Tibial nerve (tissue), 4 donors: ENCODE measurements at regions not wholly inside any gene's neighbourhood (a gene's known extent, or its start where the extent isn't known, plus 50 kb on each side); places are given as distances from the start of the nearest gene placed in this dataset.
"Not testable (repeated sequence)": the region's sequence is repeated elsewhere in the genome, so short reads cannot be mapped to it uniquely, and the experiment has no call there.

Experiments
- DNase-seq, 2 donors: peaks; one replicate each; pipeline ENCODE4 v3.0.0-alpha.2; 2019; ENCODE audit warnings: low spot score in 2 of 2
- H3K27ac ChIP-seq, 4 donors: fragments of 200-600 bp; sonication (generic) in 3 of 4; one replicate each; pipeline ENCODE4 v1.5.1; 2017 to 2019; ENCODE audit warnings: mild to moderate bottlenecking in 1 of 4
- H3K27me3 ChIP-seq, 2 donors: fragments of 200-600 bp; sonication (generic) in 1 of 2; one replicate each; pipeline versions ENCODE4 v1.5.1 to v1.6.0; 2017 to 2019
- H3K36me3 ChIP-seq, 3 donors: fragments of 200-600 bp; sonication (generic); one replicate each; pipeline ENCODE4 v1.5.1; 2018 to 2019
- H3K4me1 ChIP-seq, 4 donors: fragments of 200-600 bp; sonication (generic) in 3 of 4; one replicate each; pipeline ENCODE4 v1.5.1; 2017 to 2019
- H3K4me3 ChIP-seq, 4 donors: fragments of 200-600 bp; sonication (generic) in 3 of 4; one replicate each; pipeline ENCODE4 v1.5.1; 2017 to 2019; ENCODE audit warnings: mild to moderate bottlenecking in 1 of 4, moderate library complexity in 1 of 4
- H3K9me3 ChIP-seq, 4 donors: fragments of 200-600 bp; sonication (generic) in 3 of 4; one replicate each; pipeline ENCODE4 v1.5.1; 2017 to 2019
- CTCF ChIP-seq, 5 experiments: fragments of 200-600 bp in 3 of 5; fragments of 450-650 bp in 2 of 5; sonication (generic) in 3 of 5; IDR thresholded peaks; one replicate each; pipeline ENCODE4 v1.5.1; 2016 to 2019; ENCODE audit warnings: antibody characterized with exemption in 5 of 5, mild to moderate bottlenecking in 3 of 5, moderate library complexity in 2 of 5
- EP300 ChIP-seq, 2 donors: sonication (generic); formaldehyde crosslinking; IDR thresholded peaks; one replicate each; pipeline ENCODE4 v1.6.1; 2017; ENCODE audit warnings: antibody characterized with exemption in 2 of 2, mild to moderate bottlenecking in 1 of 2
- POLR2A ChIP-seq, 2 donors: fragments of 450-650 bp; IDR thresholded peaks; one replicate each; pipeline ENCODE4 v1.6.1; 2017; ENCODE audit warnings: antibody characterized with exemption in 2 of 2, mild to moderate bottlenecking in 2 of 2, moderate library complexity in 2 of 2
- WGBS, 2 donors: methylation state at CpG; one replicate each; pipeline ENCODE4 v1.1.5; 2018; 5-methylcytosine and 5-hydroxymethylcytosine counted together

- WGBS, 2 donors, result 67 to 73% methylated on average over 7 of the region's 7 CpGs
- no peak for DNase-seq
Measured at GRCh38 chr13:22839603-22840530, 340.9 kb upstream of the SGCG start.

GRCh38 chr13:22846551-22846950, 334.2 kb upstream of the SGCG start:
- no peak overlapping the region for H3K4me3 ChIP-seq
- TF ChIP-seq EP300 (IDR thresholded peaks at IDR 0.05) (no peak), POLR2A (IDR thresholded peaks at IDR 0.05) (no peak), CTCF (IDR thresholded peaks at IDR 0.05) (no peak)
- 31 to 36% methylated on average over 2 of the region's 2 CpGs for WGBS, 2 donors
- no peak overlapping the region for H3K27ac ChIP-seq
- no peak for DNase-seq
- H3K27me3 ChIP-seq, result no peaks in the 10 kb centered on the region
- no peaks in the 10 kb centered on the region for H3K36me3 ChIP-seq
- H3K9me3 ChIP-seq, result no peaks in the 10 kb centered on the region
- no peaks in the 10 kb centered on the region for H3K4me1 ChIP-seq

More at GRCh38 chr13:22839603-22840530, 340.9 kb upstream of the SGCG start:
- Histone ChIP-seq H3K27ac (no peak overlapping the region), H3K9me3 (no peaks in the 10 kb centered on the region), H3K36me3 (no peaks in the 10 kb centered on the region), H3K27me3 (no peaks in the 10 kb centered on the region), H3K4me1 (peaks cover 0 to 7% (median 0%) of the 10 kb centered on the region in 4 donors), H3K4me3 (no peak overlapping the region)
- TF ChIP-seq CTCF (IDR thresholded peaks at IDR 0.05) (no peak), POLR2A (IDR thresholded peaks at IDR 0.05) (no peak), EP300 (IDR thresholded peaks at IDR 0.05) (no peak)

- no peaks in the 10 kb centered on the region for H3K4me1 ChIP-seq
- H3K4me3 ChIP-seq, result no peak overlapping the region
- no peak overlapping the region for H3K27ac ChIP-seq
- H3K27me3 ChIP-seq, result no peaks in the 10 kb centered on the region
- no peak for DNase-seq
- WGBS, 2 donors, result 66 to 73% methylated on average over 30 to 32 of the region's 32 CpGs
- no peak for TF ChIP-seq CTCF (IDR thresholded peaks at IDR 0.05)
- TF ChIP-seq EP300 (IDR thresholded peaks at IDR 0.05), result no peak
- no peak for TF ChIP-seq POLR2A (IDR thresholded peaks at IDR 0.05)
- no peaks in the 10 kb centered on the region for H3K9me3 ChIP-seq
- H3K36me3 ChIP-seq, result no peaks in the 10 kb centered on the region
Measured at GRCh38 chr13:22848539-22849052, 332.2 kb upstream of the SGCG start.

GRCh38 chr13:22855926-22856325, 324.9 kb upstream of the SGCG start:
- Histone ChIP-seq H3K9me3 (peaks cover 0 to 8% (median 0%) of the 10 kb centered on the region in 4 donors), H3K27ac (no peak overlapping the region), H3K27me3 (no peaks in the 10 kb centered on the region), H3K36me3 (no peaks in the 10 kb centered on the region), H3K4me3 (no peak overlapping the region), H3K4me1 (no peaks in the 10 kb centered on the region)
- 83 to 88% methylated on average over 2 of the region's 2 CpGs for WGBS, 2 donors
- DNase-seq, result no peak
- TF ChIP-seq POLR2A (IDR thresholded peaks at IDR 0.05) (no peak), EP300 (IDR thresholded peaks at IDR 0.05) (no peak), CTCF (IDR thresholded peaks at IDR 0.05) (no peak)

GRCh38 chr13:22858980-22859379, 321.8 kb upstream of the SGCG start:
- H3K36me3 ChIP-seq, H3K9me3 ChIP-seq, H3K27ac ChIP-seq, H3K27me3 ChIP-seq, H3K4me1 ChIP-seq, H3K4me3 ChIP-seq, DNase-seq: not testable (repeated sequence)
- WGBS, 2 donors, result 92% methylated on average over 4 to 7 of the region's 32 CpGs

- H3K4me3 ChIP-seq, DNase-seq, H3K4me1 ChIP-seq, H3K9me3 ChIP-seq, H3K27me3 ChIP-seq, H3K36me3 ChIP-seq, H3K27ac ChIP-seq: not testable (repeated sequence)
- WGBS, 2 donors, result 95 to 100% methylated on average over 14 to 21 of the region's 21 CpGs
Measured at GRCh38 chr13:22859411-22859810, 321.4 kb upstream of the SGCG start.
